ENCODE measurements at regions not wholly inside any gene's neighbourhood (a gene's known extent, or its start where the extent isn't known, plus 50 kb on each side); places are given as distances from the start of the nearest gene placed in this dataset.

- H3K27ac Mint-ChIP-seq (ENCODE audit: unreplicated experiment) = no peak overlapping the region
- no peaks in the 10 kb centered on the region for H3K4me1 ChIP-seq (ENCODE audit: insufficient read depth, low read length)
- FAIRE-seq = no peak
- peaks cover 7% of the 10 kb centered on the region for H3K4me1 Mint-ChIP-seq (ENCODE audit: low read depth, unreplicated experiment)
- no peak overlapping the region for H3K27ac ChIP-seq (ENCODE audit: low read depth, low read length)
- H3K9me3 ChIP-seq (ENCODE audit: insufficient read depth, low read depth, low read length) = no peaks in the 10 kb centered on the region
- no peaks in the 10 kb centered on the region for H3K36me3 ChIP-seq (ENCODE audit: insufficient read depth, low read length)
- H3K36me3 Mint-ChIP-seq (ENCODE audit: low read depth, unreplicated experiment) = no peaks in the 10 kb centered on the region
- H4K20me1 ChIP-seq (ENCODE audit: insufficient read depth, low read length) = no peaks in the 10 kb centered on the region
- no peak for DNase-seq (ENCODE audit: low read depth)
- no peak overlapping the region for H3K4me2 ChIP-seq (ENCODE audit: low read length)
- no peaks in the 10 kb centered on the region for H3K27me3 Mint-ChIP-seq (ENCODE audit: low read depth, unreplicated experiment)
- no peak overlapping the region for H2AFZ ChIP-seq (ENCODE audit: low read depth, low read length)
- TF ChIP-seq EZH2 (IDR thresholded peaks at IDR 0.05; ENCODE audit: insufficient read depth, low read length) (no peak), CTCF (IDR thresholded peaks at IDR 0.05; ENCODE audit: insufficient read depth, low read depth, low read length) (no peak)
- no peaks in the 10 kb centered on the region for H3K79me2 ChIP-seq (ENCODE audit: insufficient read depth, low read length)
- no peaks in the 10 kb centered on the region for H3K27me3 ChIP-seq (ENCODE audit: insufficient read depth, low read length)
- no peak overlapping the region for H3K4me3 Mint-ChIP-seq (ENCODE audit: unreplicated experiment)
- no peaks in the 10 kb centered on the region for H3K9me3 Mint-ChIP-seq (ENCODE audit: unreplicated experiment)
- H3K4me3 ChIP-seq (ENCODE audit: insufficient read depth, low read depth, low read length) = no peak overlapping the region
- H3K9ac ChIP-seq (ENCODE audit: low read length) = no peak overlapping the region
Measured at GRCh38 chr14:56512521-56512920, 67.1 kb upstream of the TMEM260 start.

GRCh38 chr14:56514663-56515371, 64.8 kb upstream of the TMEM260 start:
- peaks cover 3% of the 10 kb centered on the region for H3K27me3 ChIP-seq (ENCODE audit: insufficient read depth, low read length)
- no peaks in the 10 kb centered on the region for H4K20me1 ChIP-seq (ENCODE audit: insufficient read depth, low read length)
- H3K4me1 ChIP-seq (ENCODE audit: insufficient read depth, low read length) = no peaks in the 10 kb centered on the region
- H3K27ac ChIP-seq (ENCODE audit: low read depth, low read length) = no peak overlapping the region
- Mint-ChIP-seq H3K4me1 (ENCODE audit: low read depth, unreplicated experiment) (peaks cover 7% of the 10 kb centered on the region), H3K36me3 (ENCODE audit: low read depth, unreplicated experiment) (no peaks in the 10 kb centered on the region), H3K9me3 (ENCODE audit: unreplicated experiment) (peaks cover 2% of the 10 kb centered on the region), H3K4me3 (ENCODE audit: unreplicated experiment) (no peak overlapping the region), H3K27ac (ENCODE audit: unreplicated experiment) (peak overlapping the region; percentile 95), H3K27me3 (ENCODE audit: low read depth, unreplicated experiment) (peaks cover 4% of the 10 kb centered on the region)
- H3K4me3 ChIP-seq (ENCODE audit: insufficient read depth, low read depth, low read length) = no peak overlapping the region
- DNase-seq (ENCODE audit: low read depth) (peak; percentile 13), FAIRE-seq (no peak)
- no peaks in the 10 kb centered on the region for H3K36me3 ChIP-seq (ENCODE audit: insufficient read depth, low read length)
- H3K9ac ChIP-seq (ENCODE audit: low read length) = no peak overlapping the region
- H2AFZ ChIP-seq (ENCODE audit: low read depth, low read length) = no peak overlapping the region
- no peaks in the 10 kb centered on the region for H3K9me3 ChIP-seq (ENCODE audit: insufficient read depth, low read depth, low read length)
- TF ChIP-seq CTCF (IDR thresholded peaks at IDR 0.05; ENCODE audit: insufficient read depth, low read depth, low read length) (no peak), EZH2 (IDR thresholded peaks at IDR 0.05; ENCODE audit: insufficient read depth, low read length) (no peak)
- no peak overlapping the region for H3K4me2 ChIP-seq (ENCODE audit: low read length)
- no peaks in the 10 kb centered on the region for H3K79me2 ChIP-seq (ENCODE audit: insufficient read depth, low read length)

GRCh38 chr14:56515739-56516138, 63.9 kb upstream of the TMEM260 start:
- peak overlapping the region; percentile 18 for H3K27ac Mint-ChIP-seq (ENCODE audit: unreplicated experiment)
- H3K36me3 Mint-ChIP-seq (ENCODE audit: low read depth, unreplicated experiment) = no peaks in the 10 kb centered on the region
- H3K9me3 ChIP-seq (ENCODE audit: insufficient read depth, low read depth, low read length) = no peaks in the 10 kb centered on the region
- no peak overlapping the region for H3K4me3 ChIP-seq (ENCODE audit: insufficient read depth, low read depth, low read length)
- no peak overlapping the region for H2AFZ ChIP-seq (ENCODE audit: low read depth, low read length)
- H3K4me2 ChIP-seq (ENCODE audit: low read length) = no peak overlapping the region
- no peak overlapping the region for H3K4me3 Mint-ChIP-seq (ENCODE audit: unreplicated experiment)
- no peak for FAIRE-seq
- H3K9ac ChIP-seq (ENCODE audit: low read length) = no peak overlapping the region
- no peaks in the 10 kb centered on the region for H4K20me1 ChIP-seq (ENCODE audit: insufficient read depth, low read length)
- no peaks in the 10 kb centered on the region for H3K36me3 ChIP-seq (ENCODE audit: insufficient read depth, low read length)
- peaks cover 4% of the 10 kb centered on the region for H3K27me3 Mint-ChIP-seq (ENCODE audit: low read depth, unreplicated experiment)
- DNase-seq (ENCODE audit: low read depth) = no peak
- no peak for TF ChIP-seq EZH2 (IDR thresholded peaks at IDR 0.05; ENCODE audit: insufficient read depth, low read length)
- no peak for TF ChIP-seq CTCF (IDR thresholded peaks at IDR 0.05; ENCODE audit: insufficient read depth, low read depth, low read length)
- peaks cover 2% of the 10 kb centered on the region for H3K9me3 Mint-ChIP-seq (ENCODE audit: unreplicated experiment)
- no peaks in the 10 kb centered on the region for H3K79me2 ChIP-seq (ENCODE audit: insufficient read depth, low read length)
- H3K4me1 ChIP-seq (ENCODE audit: insufficient read depth, low read length) = no peaks in the 10 kb centered on the region
- H3K27me3 ChIP-seq (ENCODE audit: insufficient read depth, low read length) = peaks cover 3% of the 10 kb centered on the region
- H3K4me1 Mint-ChIP-seq (ENCODE audit: low read depth, unreplicated experiment) = peaks cover 7% of the 10 kb centered on the region
- no peak overlapping the region for H3K27ac ChIP-seq (ENCODE audit: low read depth, low read length)

Measured in astrocyte (in vitro differentiated cells and primary cell).